ENCODE measurements at regions not wholly inside any gene's neighbourhood (a gene's known extent, or its start where the extent isn't known, plus 50 kb on each side); places are given as distances from the start of the nearest gene placed in this dataset.
"Not testable (repeated sequence)": the region's sequence is repeated elsewhere in the genome, so short reads cannot be mapped to it uniquely, and the experiment has no call there.

DNA sequence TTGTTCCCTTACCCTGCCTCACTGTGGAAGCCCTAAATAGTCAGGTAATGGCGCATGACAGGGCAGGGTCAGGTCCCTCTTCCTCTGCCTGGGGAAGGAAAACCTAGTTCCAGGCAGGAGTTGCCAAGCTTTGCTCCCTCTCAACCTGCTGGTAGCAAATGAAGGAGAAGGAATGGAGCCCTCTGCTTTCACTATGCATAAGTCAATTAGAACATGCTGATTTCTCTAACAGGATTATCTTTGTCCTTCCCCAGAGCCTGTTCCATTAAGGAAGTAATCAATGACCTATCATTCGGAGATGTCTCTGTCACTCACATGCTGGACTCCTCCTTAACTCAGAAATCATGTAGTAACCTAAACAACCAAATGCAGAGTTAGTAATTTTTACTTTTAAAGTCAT lies 161.8 kb upstream of the NFIA start:
- FAIRE-seq (no peak), DNase-seq (ENCODE audit: insufficient read length, low spot score) (no peak)

DNA sequence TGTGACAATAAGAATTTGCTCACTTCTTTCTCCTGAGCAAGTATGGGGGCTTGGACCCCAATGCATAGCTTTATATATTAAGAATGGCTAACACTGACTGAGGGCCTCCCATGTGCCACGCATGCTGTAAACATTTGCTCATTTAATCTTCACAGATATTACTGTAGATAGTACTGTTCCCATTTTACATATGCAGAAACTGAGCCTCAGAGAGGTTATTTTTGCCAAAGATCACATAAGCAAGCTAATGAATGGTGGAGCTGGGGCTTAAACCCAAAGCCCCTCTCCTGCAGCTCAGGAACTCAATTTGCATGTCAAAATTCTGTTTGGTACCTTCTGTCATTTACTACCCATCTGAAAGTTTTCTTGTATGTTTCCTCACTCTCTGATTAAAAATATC lies 163.5 kb upstream of the NFIA start:
- FAIRE-seq (no peak), DNase-seq (ENCODE audit: insufficient read length, low spot score) (no peak)

- FAIRE-seq, result no peak
- DNase-seq (ENCODE audit: insufficient read length, low spot score), result no peak
Measured at GRCh38 chr1:60916906-60917305, 165.5 kb upstream of the NFIA start.

DNA sequence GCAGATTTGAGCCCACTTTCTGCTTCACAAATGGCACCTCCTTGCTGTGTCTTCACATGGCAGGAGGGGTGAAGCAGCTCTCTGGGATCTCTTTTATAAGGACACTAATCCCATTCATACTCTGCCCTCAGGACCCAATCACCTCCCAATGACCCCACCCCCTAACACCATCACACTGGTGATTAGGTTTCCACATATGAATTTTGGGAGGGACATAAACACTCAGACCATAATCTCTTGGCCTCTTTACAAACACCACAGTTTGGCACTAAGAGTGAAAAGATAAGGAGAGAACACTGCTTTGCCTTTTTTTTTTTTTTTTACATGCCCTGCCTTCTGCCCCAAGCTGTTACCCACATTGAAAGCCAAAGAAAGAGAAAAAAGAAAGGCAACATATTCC lies 166.2 kb upstream of the NFIA start:
- FAIRE-seq, result no peak

GRCh38 chr1:60915441-60915840 lies 166.9 kb upstream of the NFIA start:
- DNase-seq (ENCODE audit: insufficient read length, low spot score) (no peak), FAIRE-seq (no peak)

More for the DNA sequence above, 166.2 kb upstream of the NFIA start:
- no peak for DNase-seq (ENCODE audit: insufficient read length, low spot score)

GRCh38 chr1:60914982-60915381 lies 167.4 kb upstream of the NFIA start:
- FAIRE-seq, result no peak
- DNase-seq (ENCODE audit: insufficient read length, low spot score), result no peak

DNA sequence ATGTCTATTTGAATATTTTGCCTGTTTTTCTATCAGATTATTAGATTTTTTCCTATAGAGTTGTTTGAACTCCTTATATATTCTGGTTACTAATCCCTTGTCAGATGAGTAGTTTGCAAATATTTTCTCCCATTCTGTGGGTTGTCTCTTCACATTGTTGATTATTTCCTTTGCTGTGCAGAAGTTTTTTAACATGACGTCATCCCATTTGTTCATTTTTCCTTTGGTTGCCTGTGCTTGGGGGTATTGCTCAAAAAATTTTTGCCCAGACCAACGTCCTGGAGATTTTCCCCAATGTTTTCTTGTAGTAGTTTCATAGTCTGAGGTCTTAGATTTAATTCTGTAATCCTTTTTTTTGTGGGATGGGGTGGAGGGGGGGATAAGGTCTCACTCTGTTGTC lies 168.7 kb upstream of the NFIA start:
- FAIRE-seq; DNase-seq (ENCODE audit: insufficient read length, low spot score): not testable (repeated sequence)

- no peak for DNase-seq (ENCODE audit: insufficient read length, low spot score)
- FAIRE-seq, result no peak
Measured at GRCh38 chr1:60913039-60913438, 169.3 kb upstream of the NFIA start.

DNA sequence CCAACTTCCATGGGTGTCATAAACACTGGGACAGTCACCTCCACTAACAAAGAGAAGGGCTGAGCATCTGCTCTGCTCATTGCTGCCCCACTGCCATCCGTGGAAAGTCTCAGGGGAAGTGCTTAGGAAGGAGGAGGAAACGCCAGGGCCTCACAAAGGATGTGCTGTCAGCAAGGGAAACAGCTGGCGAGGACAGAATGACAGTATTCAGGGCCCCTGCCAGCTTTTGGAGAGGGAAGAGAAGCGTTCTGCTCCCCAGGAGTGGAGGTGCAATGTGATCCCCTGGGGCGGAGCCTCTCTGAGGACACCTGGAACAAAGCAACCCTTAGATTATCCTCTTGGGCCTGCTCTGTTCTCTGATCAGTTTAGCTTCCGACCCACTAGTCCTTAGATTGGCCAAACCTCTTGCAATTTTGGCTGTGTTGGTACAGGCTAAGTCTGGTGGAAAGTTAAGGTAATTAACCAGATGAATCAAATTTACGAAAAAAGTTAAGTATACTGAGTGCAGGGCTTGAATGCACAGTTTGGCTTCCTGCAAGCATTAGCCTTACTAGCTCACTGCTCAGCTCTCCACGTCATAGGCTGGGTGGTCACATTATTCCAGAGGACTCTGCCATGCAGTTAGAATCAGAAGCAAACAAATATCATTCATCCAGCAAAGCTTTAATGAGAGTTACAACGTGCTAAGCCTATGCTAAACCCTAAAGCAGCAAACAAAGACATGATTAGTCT lies 170.2 kb upstream of the NFIA start:
- DNase-seq (ENCODE audit: insufficient read length, low spot score) (no peak), FAIRE-seq (no peak)

- DNase-seq (ENCODE audit: insufficient read length, low spot score), result no peak
- FAIRE-seq, result no peak
Measured at GRCh38 chr1:60908159-60908558, 174.2 kb upstream of the NFIA start.

GRCh38 chr1:60906526-60906925 lies 175.8 kb upstream of the NFIA start:
- DNase-seq (ENCODE audit: insufficient read length, low spot score), result no peak
- no peak for FAIRE-seq

GRCh38 chr1:60906039-60906438 lies 176.3 kb upstream of the NFIA start:
- FAIRE-seq (no peak), DNase-seq (ENCODE audit: insufficient read length, low spot score) (no peak)

- FAIRE-seq (no peak), DNase-seq (ENCODE audit: insufficient read length, low spot score) (no peak)
Measured at GRCh38 chr1:60904099-60904851, 178.1 kb upstream of the NFIA start.

- no peak for DNase-seq (ENCODE audit: insufficient read length, low spot score)
- FAIRE-seq, result no peak
Measured at GRCh38 chr1:60903591-60903990, 178.8 kb upstream of the NFIA start.

- no peak for FAIRE-seq
- DNase-seq (ENCODE audit: insufficient read length, low spot score), result no peak
Measured at GRCh38 chr1:60899464-60899863, 182.9 kb upstream of the NFIA start.

GRCh38 chr1:60898987-60899386 lies 183.4 kb upstream of the NFIA start:
- no peak for DNase-seq (ENCODE audit: insufficient read length, low spot score)
- FAIRE-seq, result no peak

DNA sequence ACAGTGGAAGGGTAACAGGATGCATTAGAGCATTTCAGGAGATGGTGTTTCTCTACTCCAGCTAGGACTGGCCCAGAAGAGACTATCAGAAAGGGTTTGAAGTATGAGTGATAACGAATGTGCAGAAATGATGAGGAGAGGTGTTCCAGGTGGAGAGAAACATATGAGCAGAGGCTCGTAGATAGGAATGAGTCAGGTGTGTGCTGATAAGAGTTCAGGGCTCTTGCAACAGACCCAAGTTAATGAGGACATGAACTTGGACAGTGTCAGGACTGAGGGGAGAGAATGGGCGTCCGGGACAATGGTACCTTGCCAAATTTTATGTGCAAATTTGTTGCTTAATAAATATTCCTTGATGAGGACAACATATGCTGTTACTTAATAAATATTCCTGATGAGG lies 183.9 kb upstream of the NFIA start:
- DNase-seq (ENCODE audit: insufficient read length, low spot score), result no peak
- no peak for FAIRE-seq

DNA sequence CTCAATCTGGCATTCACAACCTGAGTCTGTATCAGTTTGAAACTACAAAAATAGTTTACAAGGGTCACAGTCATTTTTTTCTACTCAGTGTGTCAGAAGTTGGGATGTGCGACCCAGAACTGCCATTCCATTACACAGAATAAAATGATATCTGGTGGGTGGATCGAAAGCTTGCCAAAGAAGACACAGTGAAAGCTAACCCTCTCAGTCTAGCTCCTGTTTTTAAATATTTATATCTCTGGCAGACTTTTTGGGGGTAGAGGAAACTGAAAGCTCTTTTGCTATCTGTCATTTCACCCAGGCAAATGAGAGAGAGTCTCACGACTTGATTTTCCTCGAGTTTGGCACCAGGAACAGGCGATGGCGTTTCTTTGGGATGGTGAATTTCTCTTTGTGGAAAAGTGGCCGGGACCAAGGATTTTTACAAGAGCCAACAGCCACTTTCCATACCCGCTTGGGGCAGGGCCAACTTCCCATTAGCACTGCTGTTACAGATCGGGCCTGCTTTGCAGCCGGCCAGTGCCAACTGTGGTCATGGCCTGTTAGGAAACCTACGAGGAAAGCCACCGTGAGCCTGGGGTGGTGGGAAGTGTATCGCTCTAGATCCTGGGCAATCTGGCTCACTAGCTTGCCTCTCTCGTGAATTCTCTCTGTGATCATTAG lies 185.5 kb upstream of the NFIA start:
- DNase-seq (ENCODE audit: insufficient read length, low spot score), result no peak
- FAIRE-seq, result no peak

- no peak for DNase-seq (ENCODE audit: insufficient read length, low spot score)
- FAIRE-seq, result no peak
Measured at GRCh38 chr1:60895701-60896100, 186.7 kb upstream of the NFIA start.

- no peak for FAIRE-seq
- no peak for DNase-seq (ENCODE audit: insufficient read length, low spot score)
Measured at GRCh38 chr1:60895252-60895651, 187.1 kb upstream of the NFIA start.

GRCh38 chr1:60894741-60895140 lies 187.6 kb upstream of the NFIA start:
- no peak for FAIRE-seq

GRCh38 chr1:60894130-60894529 lies 188.2 kb upstream of the NFIA start:
- no peak for FAIRE-seq
- DNase-seq (ENCODE audit: insufficient read length, low spot score), result no peak

More at GRCh38 chr1:60894741-60895140, 187.6 kb upstream of the NFIA start:
- no peak for DNase-seq (ENCODE audit: insufficient read length, low spot score)

Measured in GM19239 (cell line).